HCT116 (cell line): ENCODE measurements at regions not wholly inside any gene's neighbourhood (a gene's known extent, or its start where the extent isn't known, plus 50 kb on each side); places are given as distances from the start of the nearest gene placed in this dataset.

Experiments used
- ATAC-seq: fragments of 200-7000 bp; cut with Tn5 transposase; 2 replicates; pipeline ENCODE4 v1.9.1; 2020; ENCODE audit warnings: mild to moderate bottlenecking, moderate library complexity
- BruUV-seq: library from RNA; stranded (reverse); fragments of 400-500 nt; replicated peaks from 2 replicates; lab custom pipeline; 2021; lab: Mats Ljungman, UMichigan
- CTCF ChIA-PET: fragments of 300-600 bp; sonication (Branson Sonifier 250); formaldehyde crosslinking; loops from one replicate; lab custom pipeline; 2021; ENCODE audit warnings: antibody characterized with exemption; lab: Charles Lee
- POLR2A ChIA-PET: fragments of 300-600, 350-600 bp; sonication (Branson Sonifier 250); formaldehyde crosslinking; loops from one replicate; lab custom pipeline; 2021; ENCODE audit warnings: antibody characterized with exemption; lab: Charles Lee
- RAD21 ChIA-PET, 2 experiments: fragments of 300-600 bp; sonication (Branson Sonifier 250); formaldehyde crosslinking; loops; one replicate each; lab custom pipeline; 2023; ENCODE audit warnings: low total read pairs in 2 of 2; ENCODE audit not compliant: uncharacterized antibody in 2 of 2, unreplicated experiment in 2 of 2, low non-redundant PET in 1 of 2; lab: Charles Lee
- DNase-seq: peaks from one replicate; pipeline ENCODE4 v3.0.0-alpha.2; 2010; ENCODE audit warnings: low read depth, low spot score
- H2AFZ ChIP-seq: fragments of 200-600 bp; shearing (Covaris generic), sonication (generic); 2 replicates; pipeline ENCODE4 v1.6.1; 2017; ENCODE audit warnings: low read depth, mixed run types, mixed read lengths, antibody characterized with exemption, low read length; ENCODE audit not compliant: poor library complexity, severe bottlenecking
- H3K27ac ChIP-seq: 2 replicates; pipeline ENCODE4 v1.5.1; 2012; ENCODE audit warnings: low read depth, low read length
- H3K27me3 ChIP-seq: fragments of 200-600 bp; sonication (generic); 2 replicates; pipeline ENCODE4 v1.6.1; 2016; ENCODE audit warnings: mixed run types, low read length, mixed read lengths; ENCODE audit not compliant: insufficient read depth
- H3K36me3 ChIP-seq, 2 experiments: fragments of 200-500 bp in 1 of 2; fragments of 200-600 bp in 1 of 2; sonication (Bioruptor generic) in 1 of 2; sonication (generic) in 1 of 2; 2 replicates each; pipeline versions ENCODE4 v1.5.1 to v1.6.1; 2014 to 2016; ENCODE audit warnings: low read length in 2 of 2, inconsistent platforms in 1 of 2, mixed read lengths in 1 of 2, mixed run types in 1 of 2; ENCODE audit not compliant: insufficient read depth in 2 of 2, control insufficient read depth in 1 of 2
- H3K4me1 ChIP-seq, 2 experiments: fragments of 200-600 bp in 1 of 2; sonication (generic) in 1 of 2; 2 replicates each; pipeline versions ENCODE4 v1.5.1 to v1.6.1; 2012 to 2017; ENCODE audit warnings: low read length in 2 of 2, inconsistent platforms in 1 of 2, mild to moderate bottlenecking in 1 of 2, mixed read lengths in 1 of 2, mixed run types in 1 of 2, moderate library complexity in 1 of 2; ENCODE audit not compliant: insufficient read depth in 2 of 2, control insufficient read depth in 1 of 2
- H3K4me2 ChIP-seq: fragments of 200-600 bp; sonication (generic); 2 replicates; pipeline ENCODE4 v1.6.1; 2017; ENCODE audit warnings: mixed run types, low read length, mixed read lengths
- H3K4me3 ChIP-seq, 2 experiments: fragments of 200-600 bp in 1 of 2; sonication (generic) in 1 of 2; replicated peaks in 1 of 2; 2 replicates each; pipeline ENCODE4 v1.5.1; 2011 to 2016; ENCODE audit warnings: low read length in 2 of 2, control low read depth in 1 of 2, low read depth in 1 of 2, mild to moderate bottlenecking in 1 of 2, mixed read lengths in 1 of 2, mixed run types in 1 of 2
- H3K79me2 ChIP-seq: fragments of 200-600 bp; sonication (generic); 2 replicates; pipeline ENCODE4 v1.6.1; 2017; ENCODE audit warnings: mild to moderate bottlenecking, mixed run types, low read length, moderate library complexity, mixed read lengths; ENCODE audit not compliant: insufficient read depth
- H3K9ac ChIP-seq: fragments of 200-600 bp; sonication (generic); 2 replicates; pipeline ENCODE4 v1.6.1; 2016; ENCODE audit warnings: low read length, mixed read lengths
- H3K9me2 ChIP-seq: fragments of 200-600 bp; sonication (generic), shearing (Covaris generic); 2 replicates; pipeline ENCODE4 v1.6.1; 2017; ENCODE audit warnings: mixed run types, mild to moderate bottlenecking, moderate library complexity; ENCODE audit not compliant: insufficient read depth
- H3K9me3 ChIP-seq, 2 experiments: fragments of 200-500 bp in 1 of 2; fragments of 200-600 bp in 1 of 2; sonication (Bioruptor generic) in 1 of 2; sonication (generic) in 1 of 2; 2 replicates each; pipeline ENCODE4 v1.6.1; 2014 to 2017; ENCODE audit warnings: low read length in 2 of 2, mixed read lengths in 2 of 2, inconsistent platforms in 1 of 2, low read depth in 1 of 2, mild to moderate bottlenecking in 1 of 2, mixed run types in 1 of 2, moderate library complexity in 1 of 2; ENCODE audit not compliant: control insufficient read depth in 1 of 2, insufficient read depth in 1 of 2
- H4K20me1 ChIP-seq: fragments of 200-600 bp; sonication (generic), shearing (Covaris generic); 2 replicates; pipeline ENCODE4 v1.6.1; 2017; ENCODE audit warnings: mixed run types, mild to moderate bottlenecking, moderate library complexity; ENCODE audit not compliant: insufficient read depth
- ATF3 ChIP-seq: IDR thresholded peaks from 2 replicates; pipeline ENCODE4 v1.6.1; 2012
- CBX3 ChIP-seq: IDR thresholded peaks from 2 replicates; pipeline ENCODE4 v1.6.1; 2012; ENCODE audit warnings: low read depth
- CEBPB ChIP-seq: IDR thresholded peaks from 2 replicates; pipeline ENCODE4 v1.6.1; 2012; ENCODE audit warnings: low read depth
- CTCF ChIP-seq, 3 experiments: fragments of 200-600 bp in 1 of 3; sonication (generic) in 1 of 3; IDR thresholded peaks in 2 of 3; conservative IDR thresholded peaks in 1 of 3; 2 replicates each; pipeline ENCODE4 v1.5.1; 2012 to 2017; ENCODE audit warnings: low read depth in 2 of 3, low read length in 2 of 3, antibody characterized with exemption in 1 of 3, borderline replicate concordance in 1 of 3, control low read depth in 1 of 3, mild to moderate bottlenecking in 1 of 3, mixed read lengths in 1 of 3, mixed run types in 1 of 3, moderate library complexity in 1 of 3; ENCODE audit not compliant: insufficient read depth in 1 of 3
- EGR1 ChIP-seq: IDR thresholded peaks from 2 replicates; pipeline ENCODE4 v1.6.1; 2012; ENCODE audit warnings: low read depth
- ELF1 ChIP-seq: IDR thresholded peaks from 2 replicates; pipeline ENCODE4 v1.6.1; 2012; ENCODE audit warnings: low read depth, borderline replicate concordance
- FOSL1 ChIP-seq: IDR thresholded peaks from 2 replicates; pipeline ENCODE4 v1.6.1; 2012; ENCODE audit warnings: low read depth
- MAX ChIP-seq: IDR thresholded peaks from 2 replicates; pipeline ENCODE4 v1.6.1; 2012
- POLR2A ChIP-seq: IDR thresholded peaks from 2 replicates; pipeline ENCODE4 v1.7.0; 2011; ENCODE audit warnings: borderline replicate concordance; ENCODE audit not compliant: insufficient read depth, insufficient read length; ENCODE audit errors: extremely low read depth
- RAD21 ChIP-seq: IDR thresholded peaks from 2 replicates; pipeline ENCODE4 v1.6.1; 2012; ENCODE audit warnings: low read depth, mild to moderate bottlenecking
- SIN3A ChIP-seq: IDR thresholded peaks from 2 replicates; pipeline ENCODE4 v1.6.1; 2012; ENCODE audit warnings: low read depth
- SRF ChIP-seq: IDR thresholded peaks from 2 replicates; pipeline ENCODE4 v1.6.1; 2012; ENCODE audit warnings: low read depth
- TCF7L2 ChIP-seq: IDR thresholded peaks from 2 replicates; pipeline ENCODE4 v1.7.0; 2011; ENCODE audit warnings: borderline replicate concordance, inconsistent platforms; ENCODE audit not compliant: insufficient read depth, insufficient read length; ENCODE audit errors: extremely low read depth
- YY1 ChIP-seq: IDR thresholded peaks from 2 replicates; pipeline ENCODE4 v1.6.1; 2011; ENCODE audit warnings: low read length, low read depth, moderate library complexity, mild to moderate bottlenecking; ENCODE audit not compliant: insufficient replicate concordance; ENCODE audit errors: extremely low read depth
- ZBTB33 ChIP-seq: IDR thresholded peaks from 2 replicates; pipeline ENCODE4 v1.6.1; 2011; ENCODE audit warnings: mild to moderate bottlenecking, low read length, moderate library complexity; ENCODE audit not compliant: insufficient replicate concordance; ENCODE audit errors: extremely low read depth
- ZFX ChIP-seq: fragments of 450-650 bp; IDR thresholded peaks from 2 replicates; pipeline ENCODE4 v1.6.1; 2017
- intact Hi-C: fragments of 100-400 bp; cut with micrococcal nuclease; formaldehyde crosslinking; loops from 2 replicates; pipeline ENCODE4 v1.10.0; 2022

DNA sequence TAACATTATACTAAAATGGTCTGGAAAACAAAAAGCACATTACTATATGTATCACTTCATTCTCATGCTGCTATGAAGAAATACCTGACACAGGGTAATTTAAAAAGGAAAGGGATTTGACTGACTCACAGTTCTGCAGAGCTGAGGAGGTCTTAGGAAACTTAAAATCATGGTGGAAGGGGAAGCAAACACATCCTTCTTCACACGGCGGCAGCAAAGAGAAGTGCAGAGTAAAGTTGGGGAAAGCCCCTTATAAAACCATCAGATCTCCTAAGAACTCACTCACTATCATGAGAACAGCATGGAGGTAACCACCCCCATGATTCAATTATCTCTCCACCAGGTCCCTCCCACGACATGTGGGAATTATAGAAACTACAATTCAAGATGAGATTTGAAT lies 60.0 kb downstream of the FAM181B start:
- Histone ChIP-seq H3K4me2 (no peak overlapping the region), H3K36me3 (no peaks in the 10 kb centered on the region), H4K20me1 (no peaks in the 10 kb centered on the region), H3K4me3 (no peak overlapping the region), H3K9ac (no peak overlapping the region), H3K79me2 (no peaks in the 10 kb centered on the region), H3K27ac (no peak overlapping the region), H2AFZ (no peak overlapping the region), H3K4me1 (no peaks in the 10 kb centered on the region), H3K9me2 (no peaks in the 10 kb centered on the region), H3K27me3 (no peaks in the 10 kb centered on the region), H3K9me3 (no peaks in the 10 kb centered on the region)
- intact Hi-C loops: no loop called here
- no peak for TF ChIP-seq ZFX
- no peak for TF ChIP-seq POLR2A
- no peak for TF ChIP-seq YY1
- TF ChIP-seq TCF7L2: no peak
- no peak for TF ChIP-seq CTCF (IDR thresholded peaks at IDR 0.05 in 2 of 3, conservative IDR thresholded peaks at IDR 0.05 in 1 of 3; ENCODE audit: borderline replicate concordance in 1 of 3, insufficient read depth in 1 of 3, low read depth in 2 of 3, low read length in 2 of 3)
- no peak for TF ChIP-seq EGR1
- no peak for TF ChIP-seq SRF
- TF ChIP-seq CEBPB: no peak
- ChIA-PET POLR2A (no interaction called here), RAD21 (no interaction called here), CTCF (no interaction called here)
- BruUV-seq: no TSS peak
- ATAC-seq (no peak), DNase-seq (no peak)

DNA sequence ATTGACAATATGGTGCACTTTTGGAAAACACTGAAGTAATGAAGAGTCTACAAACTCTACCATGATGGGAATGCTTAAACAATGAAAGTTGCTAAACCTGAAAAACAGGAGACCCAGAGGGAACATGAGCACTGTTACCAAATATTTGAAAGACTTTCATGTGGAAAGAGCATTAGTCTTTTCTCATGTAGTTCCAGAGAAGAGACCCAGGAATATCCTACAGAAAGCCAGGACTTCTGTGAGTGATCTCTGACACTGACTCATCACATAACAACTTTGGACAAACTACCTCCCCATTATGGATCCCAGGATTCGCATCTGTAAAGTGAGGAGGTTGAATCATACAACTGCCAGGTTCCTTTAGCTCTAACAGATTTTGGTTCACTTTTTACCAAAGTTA lies 62.2 kb downstream of the FAM181B start:
- H3K9ac ChIP-seq: no peak overlapping the region
- BruUV-seq: no TSS peak
- H3K27ac ChIP-seq: no peak overlapping the region
- ChIA-PET CTCF (no interaction called here), RAD21 (no interaction called here), POLR2A (no interaction called here)
- no peaks in the 10 kb centered on the region for H3K9me2 ChIP-seq
- ATAC-seq (no peak), DNase-seq (no peak)
- no peaks in the 10 kb centered on the region for H3K79me2 ChIP-seq
- H3K36me3 ChIP-seq: no peaks in the 10 kb centered on the region
- no peaks in the 10 kb centered on the region for H3K27me3 ChIP-seq
- intact Hi-C loops: no loop called here
- no peaks in the 10 kb centered on the region for H4K20me1 ChIP-seq
- H3K4me1 ChIP-seq: no peaks in the 10 kb centered on the region
- H3K4me2 ChIP-seq: no peak overlapping the region
- H2AFZ ChIP-seq: no peak overlapping the region
- no peaks in the 10 kb centered on the region for H3K9me3 ChIP-seq
- no peak overlapping the region for H3K4me3 ChIP-seq
- TF ChIP-seq ATF3: no peak
- TF ChIP-seq CBX3: no peak
- no peak for TF ChIP-seq ZBTB33
- no peak for TF ChIP-seq MAX
- TF ChIP-seq EGR1: no peak
- no peak for TF ChIP-seq CEBPB
- TF ChIP-seq RAD21: no peak
- no peak for TF ChIP-seq SIN3A
- no peak for TF ChIP-seq ELF1
- TF ChIP-seq FOSL1: no peak
- TF ChIP-seq ZFX: no peak
- no peak for TF ChIP-seq SRF
- TF ChIP-seq POLR2A: no peak
